HL-60 (cell line): ENCODE measurements at regions not wholly inside any gene's neighbourhood (a gene's known extent, or its start where the extent isn't known, plus 50 kb on each side); places are given as distances from the start of the nearest gene placed in this dataset.

Experiments used
- GABPA ChIP-seq: IDR thresholded peaks from 2 replicates; pipeline ENCODE4 v1.6.1; 2012; ENCODE audit warnings: low read depth
- POLR2AphosphoS5 ChIP-seq: IDR thresholded peaks from 2 replicates; pipeline ENCODE4 v1.6.1; 2012; ENCODE audit warnings: low read depth
- SPI1 ChIP-seq: IDR thresholded peaks from 2 replicates; pipeline ENCODE4 v1.6.1; 2012; ENCODE audit warnings: low read depth, mild to moderate bottlenecking, borderline replicate concordance
- TF ChIP-seq, protein P1 (sequence below): IDR thresholded peaks from one replicate; pipeline ENCODE4 v1.5.1; 2011; ENCODE audit warnings: low read length, control low read depth, inconsistent platforms; ENCODE audit not compliant: insufficient read depth
- TF ChIP-seq, protein P2 (sequence below): IDR thresholded peaks from 2 replicates; pipeline ENCODE4 v1.6.1; 2012; ENCODE audit warnings: low read depth; ENCODE audit not compliant: insufficient replicate concordance

GRCh38 chr9:107866711-107867311, 377.2 kb upstream of the KLF4 start:
- TF ChIP-seq, protein P1, sequence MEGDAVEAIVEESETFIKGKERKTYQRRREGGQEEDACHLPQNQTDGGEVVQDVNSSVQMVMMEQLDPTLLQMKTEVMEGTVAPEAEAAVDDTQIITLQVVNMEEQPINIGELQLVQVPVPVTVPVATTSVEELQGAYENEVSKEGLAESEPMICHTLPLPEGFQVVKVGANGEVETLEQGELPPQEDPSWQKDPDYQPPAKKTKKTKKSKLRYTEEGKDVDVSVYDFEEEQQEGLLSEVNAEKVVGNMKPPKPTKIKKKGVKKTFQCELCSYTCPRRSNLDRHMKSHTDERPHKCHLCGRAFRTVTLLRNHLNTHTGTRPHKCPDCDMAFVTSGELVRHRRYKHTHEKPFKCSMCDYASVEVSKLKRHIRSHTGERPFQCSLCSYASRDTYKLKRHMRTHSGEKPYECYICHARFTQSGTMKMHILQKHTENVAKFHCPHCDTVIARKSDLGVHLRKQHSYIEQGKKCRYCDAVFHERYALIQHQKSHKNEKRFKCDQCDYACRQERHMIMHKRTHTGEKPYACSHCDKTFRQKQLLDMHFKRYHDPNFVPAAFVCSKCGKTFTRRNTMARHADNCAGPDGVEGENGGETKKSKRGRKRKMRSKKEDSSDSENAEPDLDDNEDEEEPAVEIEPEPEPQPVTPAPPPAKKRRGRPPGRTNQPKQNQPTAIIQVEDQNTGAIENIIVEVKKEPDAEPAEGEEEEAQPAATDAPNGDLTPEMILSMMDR: no peak
- TF ChIP-seq GABPA (peak; percentile 55), POLR2AphosphoS5 (peak; percentile 78), SPI1 (peak; percentile 15; the same call in 1 of the 2 replicates)
- TF ChIP-seq, protein P2, sequence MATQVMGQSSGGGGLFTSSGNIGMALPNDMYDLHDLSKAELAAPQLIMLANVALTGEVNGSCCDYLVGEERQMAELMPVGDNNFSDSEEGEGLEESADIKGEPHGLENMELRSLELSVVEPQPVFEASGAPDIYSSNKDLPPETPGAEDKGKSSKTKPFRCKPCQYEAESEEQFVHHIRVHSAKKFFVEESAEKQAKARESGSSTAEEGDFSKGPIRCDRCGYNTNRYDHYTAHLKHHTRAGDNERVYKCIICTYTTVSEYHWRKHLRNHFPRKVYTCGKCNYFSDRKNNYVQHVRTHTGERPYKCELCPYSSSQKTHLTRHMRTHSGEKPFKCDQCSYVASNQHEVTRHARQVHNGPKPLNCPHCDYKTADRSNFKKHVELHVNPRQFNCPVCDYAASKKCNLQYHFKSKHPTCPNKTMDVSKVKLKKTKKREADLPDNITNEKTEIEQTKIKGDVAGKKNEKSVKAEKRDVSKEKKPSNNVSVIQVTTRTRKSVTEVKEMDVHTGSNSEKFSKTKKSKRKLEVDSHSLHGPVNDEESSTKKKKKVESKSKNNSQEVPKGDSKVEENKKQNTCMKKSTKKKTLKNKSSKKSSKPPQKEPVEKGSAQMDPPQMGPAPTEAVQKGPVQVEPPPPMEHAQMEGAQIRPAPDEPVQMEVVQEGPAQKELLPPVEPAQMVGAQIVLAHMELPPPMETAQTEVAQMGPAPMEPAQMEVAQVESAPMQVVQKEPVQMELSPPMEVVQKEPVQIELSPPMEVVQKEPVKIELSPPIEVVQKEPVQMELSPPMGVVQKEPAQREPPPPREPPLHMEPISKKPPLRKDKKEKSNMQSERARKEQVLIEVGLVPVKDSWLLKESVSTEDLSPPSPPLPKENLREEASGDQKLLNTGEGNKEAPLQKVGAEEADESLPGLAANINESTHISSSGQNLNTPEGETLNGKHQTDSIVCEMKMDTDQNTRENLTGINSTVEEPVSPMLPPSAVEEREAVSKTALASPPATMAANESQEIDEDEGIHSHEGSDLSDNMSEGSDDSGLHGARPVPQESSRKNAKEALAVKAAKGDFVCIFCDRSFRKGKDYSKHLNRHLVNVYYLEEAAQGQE: no peak
